Right hindlimb (tissue), 1 donor: ENCODE measurements at regions not wholly inside any gene's neighbourhood (a gene's known extent, or its start where the extent isn't known, plus 50 kb on each side); places are given as distances from the start of the nearest gene placed in this dataset.
A peak's percentile ranks its signal among the peaks of the same experiment; 100 is the strongest.

ENCODE experiments used
- DNase-seq: peaks from one replicate; pipeline ENCODE4 v3.0.0-alpha.2; 2018

GRCh38 chr16:73232555-73233328 lies 184.8 kb upstream of the ZFHX3 start:
- peak; percentile 74 for DNase-seq

- no peak for DNase-seq
Measured at GRCh38 chr16:73231944-73232554, 184.1 kb upstream of the ZFHX3 start.

GRCh38 chr16:73231379-73231778 lies 183.5 kb upstream of the ZFHX3 start:
- no peak for DNase-seq

GRCh38 chr16:73230651-73231050 lies 182.7 kb upstream of the ZFHX3 start:
- no peak for DNase-seq

GRCh38 chr16:73228649-73229048 lies 180.7 kb upstream of the ZFHX3 start:
- no peak for DNase-seq

- no peak for DNase-seq
Measured at GRCh38 chr16:73226675-73227074, 178.7 kb upstream of the ZFHX3 start.

- no peak for DNase-seq
Measured at GRCh38 chr16:73225983-73226382, 178.1 kb upstream of the ZFHX3 start.

- no peak for DNase-seq
Measured at GRCh38 chr16:73220836-73221235, 172.9 kb upstream of the ZFHX3 start.

- DNase-seq, result no peak
Measured at GRCh38 chr16:73219176-73219575, 171.2 kb upstream of the ZFHX3 start.

- no peak for DNase-seq
Measured at GRCh38 chr16:73217654-73218053, 169.7 kb upstream of the ZFHX3 start.

- no peak for DNase-seq
Measured at GRCh38 chr16:73216932-73217331, 169.0 kb upstream of the ZFHX3 start.

- DNase-seq, result no peak
Measured at GRCh38 chr16:73215678-73216377, 167.9 kb upstream of the ZFHX3 start.

GRCh38 chr16:73214825-73215677 lies 167.1 kb upstream of the ZFHX3 start:
- DNase-seq, result peak; percentile 55

GRCh38 chr16:73213732-73214455 lies 166.0 kb upstream of the ZFHX3 start:
- DNase-seq, result peak; percentile 68

- DNase-seq, result no peak
Measured at GRCh38 chr16:73212431-73212830, 164.5 kb upstream of the ZFHX3 start.

- no peak for DNase-seq
Measured at GRCh38 chr16:73210686-73211085, 162.8 kb upstream of the ZFHX3 start.

- no peak for DNase-seq
Measured at GRCh38 chr16:73210084-73210483, 162.2 kb upstream of the ZFHX3 start.

- no peak for DNase-seq
Measured at GRCh38 chr16:73209190-73209589, 161.3 kb upstream of the ZFHX3 start.

GRCh38 chr16:73206151-73206707 lies 158.3 kb upstream of the ZFHX3 start:
- no peak for DNase-seq

- no peak for DNase-seq
Measured at GRCh38 chr16:73205153-73205886, 157.4 kb upstream of the ZFHX3 start.
